Natural killer cell (primary cell): ENCODE measurements at regions not wholly inside any gene's neighbourhood (a gene's known extent, or its start where the extent isn't known, plus 50 kb on each side); places are given as distances from the start of the nearest gene placed in this dataset.

Experiments used
- ATAC-seq, 3 donors: fragments of 150-1000 bp in 2 of 3; fragments of 200-7000 bp in 1 of 3; cut with Tn5 transposase; 1 replicate in 1 of 3; 2 replicates in 2 of 3; pipeline ENCODE4 v1.10.0; 2021; ENCODE audit warnings: mild to moderate bottlenecking in 2 of 3, moderate library complexity in 2 of 3
- DNase-seq, 2 donors: peaks; one replicate each; pipeline versions ENCODE4 v3.0.0 to v3.0.0-alpha.2; 2013 to 2021; ENCODE audit warnings: mixed read lengths in 1 of 2
- H3K27ac ChIP-seq: one replicate; pipeline ENCODE4 v1.5.1; 2013; ENCODE audit warnings: mild to moderate bottlenecking, low read length
- H3K27me3 ChIP-seq: one replicate; pipeline ENCODE4 v1.6.1; 2013; ENCODE audit warnings: low read length; ENCODE audit not compliant: control insufficient read depth, insufficient read depth
- H3K36me3 ChIP-seq: one replicate; pipeline ENCODE4 v1.6.1; 2013; ENCODE audit warnings: low read length; ENCODE audit not compliant: control insufficient read depth, insufficient read depth
- H3K4me1 ChIP-seq: one replicate; pipeline ENCODE4 v1.6.1; 2013; ENCODE audit warnings: low read length; ENCODE audit not compliant: control insufficient read depth, insufficient read depth
- H3K4me3 ChIP-seq: one replicate; pipeline ENCODE4 v1.5.1; 2013; ENCODE audit warnings: low read length
- H3K9me3 ChIP-seq: one replicate; pipeline ENCODE4 v1.6.1; 2013; ENCODE audit warnings: low read length; ENCODE audit not compliant: control insufficient read depth, insufficient read depth
- H3K27ac Mint-ChIP-seq, 2 donors: one replicate each; pipeline ENCODE4 v1.8.0; 2022; ENCODE audit warnings: mild to moderate bottlenecking in 2 of 2, mixed read lengths in 2 of 2, moderate library complexity in 1 of 2
- H3K27me3 Mint-ChIP-seq, 2 donors: one replicate each; pipeline ENCODE4 v1.8.0; 2022; ENCODE audit warnings: low read depth in 2 of 2, mixed read lengths in 2 of 2
- H3K36me3 Mint-ChIP-seq: one replicate; pipeline ENCODE4 v1.8.0; 2022; ENCODE audit warnings: mixed read lengths
- H3K4me1 Mint-ChIP-seq, 2 donors: one replicate each; pipeline ENCODE4 v1.8.0; 2022; ENCODE audit warnings: mixed read lengths in 2 of 2
- H3K4me3 Mint-ChIP-seq: one replicate; pipeline ENCODE4 v1.8.0; 2022; ENCODE audit warnings: mild to moderate bottlenecking, moderate library complexity, mixed read lengths
- H3K9me3 Mint-ChIP-seq, 2 donors: one replicate each; pipeline ENCODE4 v1.8.0; 2022; ENCODE audit warnings: mixed read lengths in 2 of 2
- WGBS: methylation state at CpG from one replicate; pipeline ENCODE4 v1.1.7; 2013; ENCODE audit warnings: missing lambda C conversion rate; ENCODE audit not compliant: insufficient coverage; 5-methylcytosine and 5-hydroxymethylcytosine counted together
- intact Hi-C: fragments of 100-400 bp; cut with micrococcal nuclease; formaldehyde crosslinking; loops from one replicate; pipeline ENCODE4 v1.14.2; 2022
- TF ChIP-seq, protein P1 (sequence below): fragments of 200-600 bp; IDR thresholded peaks from one replicate; pipeline ENCODE4 v1.8.0; 2022; ENCODE audit warnings: antibody characterized with exemption

DNA sequence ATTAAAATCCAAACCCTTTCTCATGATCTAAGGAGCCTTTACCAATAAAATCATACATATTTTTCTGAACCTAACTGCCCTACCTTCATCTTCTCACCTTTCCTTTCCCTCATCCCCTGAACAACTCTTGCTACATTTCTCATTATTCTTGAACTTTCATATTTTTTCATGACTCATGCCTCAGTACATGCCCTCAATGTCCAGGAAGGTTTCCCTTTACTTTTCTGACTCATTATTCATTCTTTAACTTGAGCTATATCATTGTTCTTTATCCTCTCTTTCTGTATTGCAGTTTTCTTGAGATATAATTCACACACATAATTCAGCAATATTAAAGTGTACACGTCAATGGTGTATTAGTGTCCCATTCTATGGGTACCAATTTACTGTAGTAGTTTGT lies 231.0 kb downstream of the ALG10B start:
- Histone ChIP-seq H3K4me1 (no peaks in the 10 kb centered on the region), H3K27me3 (no peaks in the 10 kb centered on the region), H3K27ac (no peak overlapping the region), H3K9me3 (peaks cover 6% of the 10 kb centered on the region), H3K4me3 (no peak overlapping the region), H3K36me3 (no peaks in the 10 kb centered on the region)
- Mint-ChIP-seq H3K36me3 (peaks cover 13% of the 10 kb centered on the region), H3K4me3 (no peak overlapping the region), H3K27me3 (no peaks in the 10 kb centered on the region), H3K27ac (no peak overlapping the region), H3K4me1 (no peaks in the 10 kb centered on the region), H3K9me3 (peaks cover 20 to 32% of the 10 kb centered on the region in 2 donors)
- intact Hi-C loops = no loop called here
- ATAC-seq (no peak), DNase-seq (no peak)
- WGBS = 63% methylated on average over 1 of the region's 1 CpG
- TF ChIP-seq, protein P1, sequence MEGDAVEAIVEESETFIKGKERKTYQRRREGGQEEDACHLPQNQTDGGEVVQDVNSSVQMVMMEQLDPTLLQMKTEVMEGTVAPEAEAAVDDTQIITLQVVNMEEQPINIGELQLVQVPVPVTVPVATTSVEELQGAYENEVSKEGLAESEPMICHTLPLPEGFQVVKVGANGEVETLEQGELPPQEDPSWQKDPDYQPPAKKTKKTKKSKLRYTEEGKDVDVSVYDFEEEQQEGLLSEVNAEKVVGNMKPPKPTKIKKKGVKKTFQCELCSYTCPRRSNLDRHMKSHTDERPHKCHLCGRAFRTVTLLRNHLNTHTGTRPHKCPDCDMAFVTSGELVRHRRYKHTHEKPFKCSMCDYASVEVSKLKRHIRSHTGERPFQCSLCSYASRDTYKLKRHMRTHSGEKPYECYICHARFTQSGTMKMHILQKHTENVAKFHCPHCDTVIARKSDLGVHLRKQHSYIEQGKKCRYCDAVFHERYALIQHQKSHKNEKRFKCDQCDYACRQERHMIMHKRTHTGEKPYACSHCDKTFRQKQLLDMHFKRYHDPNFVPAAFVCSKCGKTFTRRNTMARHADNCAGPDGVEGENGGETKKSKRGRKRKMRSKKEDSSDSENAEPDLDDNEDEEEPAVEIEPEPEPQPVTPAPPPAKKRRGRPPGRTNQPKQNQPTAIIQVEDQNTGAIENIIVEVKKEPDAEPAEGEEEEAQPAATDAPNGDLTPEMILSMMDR = no peak

DNA sequence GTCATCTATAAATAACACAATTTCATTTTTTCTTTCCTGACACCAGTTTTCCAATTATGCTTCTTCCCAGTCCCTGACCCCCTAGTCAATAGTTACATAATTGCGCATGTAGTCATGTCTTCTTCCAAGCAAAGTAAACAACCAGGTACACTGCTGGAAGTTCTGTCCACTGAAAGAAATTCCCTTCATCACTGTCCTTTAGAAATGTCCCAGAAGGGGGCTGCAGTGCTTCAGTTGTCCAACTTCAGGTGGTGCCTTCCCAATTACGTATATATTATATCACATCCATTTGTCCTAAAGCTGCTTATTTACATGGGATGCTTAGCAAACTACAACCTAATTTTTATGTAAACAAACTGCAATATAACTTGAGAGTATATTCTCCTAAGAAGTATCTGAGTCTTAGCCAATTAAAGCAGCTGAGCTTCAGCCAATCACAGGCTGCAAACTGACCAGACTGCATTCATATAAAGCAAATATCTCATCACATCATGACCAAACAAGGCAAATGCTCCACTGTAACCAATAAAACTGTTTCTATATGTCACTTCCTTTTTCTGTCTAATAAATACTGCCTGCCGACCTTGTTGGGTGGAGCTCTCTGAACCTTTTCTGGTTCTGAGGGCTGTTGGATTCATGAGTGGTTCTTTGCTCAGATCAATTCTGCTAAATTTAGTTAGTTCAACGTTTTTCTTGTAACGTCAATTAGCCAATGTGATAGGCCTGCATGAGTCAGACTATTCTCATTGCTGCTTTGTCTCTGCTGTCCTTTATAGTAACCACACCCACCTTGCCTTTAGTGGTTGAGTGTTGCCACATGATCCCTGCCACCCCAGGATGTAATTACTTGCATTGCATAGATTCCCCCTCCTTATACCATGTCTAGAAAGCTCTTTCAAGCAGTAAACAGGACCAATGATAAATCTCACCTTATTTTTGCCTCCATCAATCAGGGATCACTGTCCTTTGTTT lies 239.3 kb downstream of the ALG10B start:
- Mint-ChIP-seq H3K27me3 (no peaks in the 10 kb centered on the region), H3K9me3 (peaks cover 10 to 14% of the 10 kb centered on the region in 2 donors), H3K27ac (no peak overlapping the region), H3K36me3 (peaks cover 9% of the 10 kb centered on the region), H3K4me1 (no peaks in the 10 kb centered on the region), H3K4me3 (no peak overlapping the region)
- 73% methylated on average over 5 of the region's 5 CpGs for WGBS
- no peaks in the 10 kb centered on the region for H3K36me3 ChIP-seq
- ATAC-seq (no peak), DNase-seq (no peak)
- H3K4me3 ChIP-seq = no peak overlapping the region
- H3K27me3 ChIP-seq = no peaks in the 10 kb centered on the region
- TF ChIP-seq, protein P1 = no peak
- H3K27ac ChIP-seq = no peak overlapping the region
- intact Hi-C loops = no loop called here
- H3K4me1 ChIP-seq = no peaks in the 10 kb centered on the region
- H3K9me3 ChIP-seq = no peaks in the 10 kb centered on the region

DNA sequence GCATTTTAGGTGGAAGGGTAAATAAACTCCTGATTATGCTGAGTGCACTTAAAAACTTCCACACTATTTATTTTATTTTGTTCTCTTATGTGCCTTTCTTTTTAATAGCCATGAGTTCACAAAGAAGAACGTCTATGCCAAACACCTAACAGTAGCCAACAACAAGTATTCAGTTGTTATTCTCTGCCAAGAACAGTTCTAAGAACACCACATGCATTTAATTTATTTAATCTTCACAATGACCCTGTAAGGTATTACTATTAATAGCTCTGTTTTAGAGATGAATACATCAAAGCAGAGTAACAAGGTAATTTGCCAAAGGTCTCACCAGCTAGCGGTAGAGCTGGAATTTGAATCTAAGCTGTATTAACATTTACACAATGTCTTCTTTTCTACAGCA lies 240.1 kb downstream of the ALG10B start:
- Mint-ChIP-seq H3K36me3 (peaks cover 4% of the 10 kb centered on the region), H3K4me1 (no peaks in the 10 kb centered on the region), H3K27ac (no peak overlapping the region), H3K9me3 (peaks cover 10 to 14% of the 10 kb centered on the region in 2 donors), H3K27me3 (no peaks in the 10 kb centered on the region), H3K4me3 (no peak overlapping the region)
- no peak for DNase-seq
- WGBS = 93% methylated on average over 2 of the region's 2 CpGs
- Histone ChIP-seq H3K4me3 (no peak overlapping the region), H3K36me3 (no peaks in the 10 kb centered on the region), H3K27me3 (no peaks in the 10 kb centered on the region), H3K4me1 (no peaks in the 10 kb centered on the region), H3K9me3 (no peaks in the 10 kb centered on the region), H3K27ac (no peak overlapping the region)
- TF ChIP-seq, protein P1 = no peak
- intact Hi-C loops = no loop called here
- ATAC-seq = no peak
